Activated CD8-positive, alpha-beta memory T cell treated with anti-CD3 and anti-CD28 coated beads, Interleukin-2, amount 10 ng/mL, durations not matched to agents 7 days and 5 days (primary cell): ENCODE measurements at regions not wholly inside any gene's neighbourhood (a gene's known extent, or its start where the extent isn't known, plus 50 kb on each side); places are given as distances from the start of the nearest gene placed in this dataset.
"Not testable (repeated sequence)": the region's sequence is repeated elsewhere in the genome, so short reads cannot be mapped to it uniquely, and the experiment has no call there.

ENCODE experiments used
- ATAC-seq: fragments of 150-1000 bp; cut with Tn5 transposase; one replicate; pipeline ENCODE4 v1.10.0; 2021; ENCODE audit warnings: moderate library complexity
- CTCF ChIA-PET: fragments of 350-600 bp; sonication (Branson Sonifier 250); formaldehyde crosslinking; loops from one replicate; lab custom pipeline; 2021; ENCODE audit warnings: antibody characterized with exemption; lab: Charles Lee
- DNase-seq: peaks from one replicate; pipeline ENCODE4 v3.0.0-alpha.2; 2020
- H3K27ac Mint-ChIP-seq: one replicate; pipeline ENCODE4 v1.8.0; 2021; ENCODE audit warnings: mild to moderate bottlenecking, mixed read lengths
- H3K27me3 Mint-ChIP-seq: one replicate; pipeline ENCODE4 v1.8.0; 2021; ENCODE audit warnings: mixed read lengths
- H3K36me3 Mint-ChIP-seq: one replicate; pipeline ENCODE4 v1.8.0; 2021; ENCODE audit warnings: mild to moderate bottlenecking, mixed read lengths
- H3K4me1 Mint-ChIP-seq: one replicate; pipeline ENCODE4 v1.8.0; 2021; ENCODE audit warnings: mixed read lengths
- H3K4me3 Mint-ChIP-seq: one replicate; pipeline ENCODE4 v1.8.0; 2021; ENCODE audit warnings: mild to moderate bottlenecking, moderate library complexity, mixed read lengths
- H3K9me3 Mint-ChIP-seq: one replicate; pipeline ENCODE4 v1.8.0; 2022; ENCODE audit warnings: low read depth, mixed read lengths

- H3K4me3 Mint-ChIP-seq = not testable (repeated sequence)
- CTCF ChIA-PET = interaction anchor here (0.8 to 1.3 kb wide), 2 partner anchors 18 to 73 kb away, joined by 3 read pairs; no protein-coding TSS in a partner anchor
Observed at GRCh38 chr10:77718312-77718711, 80.7 kb upstream of the KCNMA1 start.

GRCh38 chr10:77717336-77717735 lies 79.7 kb upstream of the KCNMA1 start:
- no peak for ATAC-seq

More at GRCh38 chr10:77718312-77718711, 80.7 kb upstream of the KCNMA1 start:
- not testable (repeated sequence) for DNase-seq, H3K27ac Mint-ChIP-seq, ATAC-seq, H3K36me3 Mint-ChIP-seq, H3K9me3 Mint-ChIP-seq, H3K4me1 Mint-ChIP-seq
- peaks cover 32% of the 10 kb centered on the region for H3K27me3 Mint-ChIP-seq

GRCh38 chr10:77716458-77717317 lies 79.1 kb upstream of the KCNMA1 start:
- Mint-ChIP-seq H3K27me3 (peaks cover 40% of the 10 kb centered on the region), H3K36me3 (no peaks in the 10 kb centered on the region), H3K4me3 (no peak overlapping the region), H3K4me1 (peaks cover 2% of the 10 kb centered on the region), H3K9me3 (no peaks in the 10 kb centered on the region), H3K27ac (no peak overlapping the region)
- no peak for ATAC-seq
- CTCF ChIA-PET = interaction anchor here (0.8 to 5.0 kb wide), 4 partner anchors 8 to 121 kb away, joined by 3 to 31 read pairs (median 3); no protein-coding TSS in a partner anchor
- no peak for DNase-seq

More at GRCh38 chr10:77717336-77717735, 79.7 kb upstream of the KCNMA1 start:
- H3K9me3 Mint-ChIP-seq = no peaks in the 10 kb centered on the region
- no peak for DNase-seq
- H3K4me1 Mint-ChIP-seq = peaks cover 2% of the 10 kb centered on the region
- CTCF ChIA-PET = interaction anchor here (0.8 to 5.0 kb wide), 3 partner anchors 9 to 120 kb away, joined by 3 to 31 read pairs (median 3); no protein-coding TSS in a partner anchor
- no peak overlapping the region for H3K4me3 Mint-ChIP-seq
- peaks cover 35% of the 10 kb centered on the region for H3K27me3 Mint-ChIP-seq
- H3K27ac Mint-ChIP-seq = no peak overlapping the region
- H3K36me3 Mint-ChIP-seq = no peaks in the 10 kb centered on the region

- Mint-ChIP-seq H3K9me3 (no peaks in the 10 kb centered on the region), H3K4me3 (no peak overlapping the region), H3K4me1 (peaks cover 10% of the 10 kb centered on the region), H3K36me3 (no peaks in the 10 kb centered on the region), H3K27ac (no peak overlapping the region), H3K27me3 (peaks cover 44% of the 10 kb centered on the region)
- ATAC-seq (no peak), DNase-seq (no peak)
- CTCF ChIA-PET = interaction anchor here (5.0 kb wide), 1 partner anchor 122 kb away, joined by 31 read pairs; no protein-coding TSS in a partner anchor
Observed at GRCh38 chr10:77715536-77715935, 77.9 kb upstream of the KCNMA1 start.

GRCh38 chr10:77715088-77715487 lies 77.5 kb upstream of the KCNMA1 start:
- Mint-ChIP-seq H3K36me3 (no peaks in the 10 kb centered on the region), H3K4me3 (no peak overlapping the region), H3K9me3 (no peaks in the 10 kb centered on the region), H3K4me1 (peaks cover 15% of the 10 kb centered on the region), H3K27ac (no peak overlapping the region), H3K27me3 (peaks cover 46% of the 10 kb centered on the region)
- CTCF ChIA-PET = interaction anchor here (1.4 to 5.0 kb wide), 2 partner anchors 122 to 132 kb away, joined by 3 to 31 read pairs; no protein-coding TSS in a partner anchor
- DNase-seq (no peak), ATAC-seq (no peak)

GRCh38 chr10:77713521-77714280 lies 76.1 kb upstream of the KCNMA1 start:
- no peak overlapping the region for H3K4me3 Mint-ChIP-seq
- H3K36me3 Mint-ChIP-seq = no peaks in the 10 kb centered on the region
- no peaks in the 10 kb centered on the region for H3K9me3 Mint-ChIP-seq
- H3K4me1 Mint-ChIP-seq = peaks cover 19% of the 10 kb centered on the region
- H3K27ac Mint-ChIP-seq = no peak overlapping the region
- ATAC-seq (no peak), DNase-seq (no peak)
- peaks cover 41% of the 10 kb centered on the region for H3K27me3 Mint-ChIP-seq
- CTCF ChIA-PET = interaction anchor here (1.0 to 5.0 kb wide), 4 partner anchors 124 to 549 kb away, joined by 3 to 31 read pairs (median 4); no protein-coding TSS in a partner anchor

- H3K4me3 Mint-ChIP-seq = no peak overlapping the region
- peaks cover 19% of the 10 kb centered on the region for H3K4me1 Mint-ChIP-seq
- ATAC-seq = no peak
- CTCF ChIA-PET = interaction anchor here (0.7 to 3.1 kb wide), 25 partner anchors 8 to 548 kb away, joined by 3 to 33 read pairs (median 4); no protein-coding TSS in a partner anchor
- peaks cover 41% of the 10 kb centered on the region for H3K27me3 Mint-ChIP-seq
- H3K36me3 Mint-ChIP-seq = no peaks in the 10 kb centered on the region
- H3K27ac Mint-ChIP-seq = no peak overlapping the region
- H3K9me3 Mint-ChIP-seq = no peaks in the 10 kb centered on the region
- DNase-seq = no peak
Observed at GRCh38 chr10:77712207-77712606, 74.6 kb upstream of the KCNMA1 start.

GRCh38 chr10:77711683-77712049 lies 74.1 kb upstream of the KCNMA1 start:
- peaks cover 19% of the 10 kb centered on the region for H3K4me1 Mint-ChIP-seq
- no peak overlapping the region for H3K4me3 Mint-ChIP-seq
- H3K27me3 Mint-ChIP-seq = peaks cover 43% of the 10 kb centered on the region

GRCh38 chr10:77710759-77711682 lies 73.4 kb upstream of the KCNMA1 start:
- Mint-ChIP-seq H3K4me3 (peak overlapping the region; percentile 39), H3K36me3 (no peaks in the 10 kb centered on the region)

More at GRCh38 chr10:77711683-77712049, 74.1 kb upstream of the KCNMA1 start:
- no peak overlapping the region for H3K27ac Mint-ChIP-seq
- no peak for DNase-seq
- ATAC-seq = peak; percentile 21
- no peaks in the 10 kb centered on the region for H3K9me3 Mint-ChIP-seq
- no peaks in the 10 kb centered on the region for H3K36me3 Mint-ChIP-seq
- CTCF ChIA-PET = interaction anchor here (0.7 to 3.1 kb wide), 30 partner anchors 9 to 547 kb away, joined by 3 to 33 read pairs (median 4); no protein-coding TSS in a partner anchor

GRCh38 chr10:77710081-77710551 lies 72.5 kb upstream of the KCNMA1 start:
- peak; percentile 58 for DNase-seq
- no peaks in the 10 kb centered on the region for H3K9me3 Mint-ChIP-seq
- no peaks in the 10 kb centered on the region for H3K36me3 Mint-ChIP-seq
- H3K4me3 Mint-ChIP-seq = no peak overlapping the region
- peaks cover 19% of the 10 kb centered on the region for H3K4me1 Mint-ChIP-seq
- ATAC-seq = peak; percentile 31
- peaks cover 37% of the 10 kb centered on the region for H3K27me3 Mint-ChIP-seq
- CTCF ChIA-PET = interaction anchor here (1.9 to 3.1 kb wide), 4 partner anchors 9 to 544 kb away, joined by 8 to 33 read pairs (median 12); no protein-coding TSS in a partner anchor
- no peak overlapping the region for H3K27ac Mint-ChIP-seq

More at GRCh38 chr10:77710759-77711682, 73.4 kb upstream of the KCNMA1 start:
- H3K4me1 Mint-ChIP-seq = peaks cover 19% of the 10 kb centered on the region
- ATAC-seq (peak; percentile 94), DNase-seq (peak; percentile 74)
- H3K27ac Mint-ChIP-seq = no peak overlapping the region
- no peaks in the 10 kb centered on the region for H3K9me3 Mint-ChIP-seq
- CTCF ChIA-PET = interaction anchor here (0.7 to 3.1 kb wide), 32 partner anchors 9 to 552 kb away, joined by 3 to 33 read pairs (median 4); no protein-coding TSS in a partner anchor
- peaks cover 43% of the 10 kb centered on the region for H3K27me3 Mint-ChIP-seq

GRCh38 chr10:77707570-77707969 lies 70.0 kb upstream of the KCNMA1 start:
- Mint-ChIP-seq H3K36me3 (no peaks in the 10 kb centered on the region), H3K27me3 (peaks cover 32% of the 10 kb centered on the region), H3K4me1 (peaks cover 19% of the 10 kb centered on the region), H3K4me3 (no peak overlapping the region), H3K9me3 (no peaks in the 10 kb centered on the region), H3K27ac (no peak overlapping the region)
- DNase-seq (no peak), ATAC-seq (no peak)
- CTCF ChIA-PET = no interaction called here

- H3K4me3 Mint-ChIP-seq = no peak overlapping the region
- H3K27ac Mint-ChIP-seq = no peak overlapping the region
- CTCF ChIA-PET = interaction anchor here (1.9 kb wide), 1 partner anchor 9 kb away, joined by 13 read pairs; no protein-coding TSS in a partner anchor
- H3K9me3 Mint-ChIP-seq = no peaks in the 10 kb centered on the region
- ATAC-seq (no peak), DNase-seq (no peak)
- H3K4me1 Mint-ChIP-seq = peaks cover 4% of the 10 kb centered on the region
- no peaks in the 10 kb centered on the region for H3K36me3 Mint-ChIP-seq
- H3K27me3 Mint-ChIP-seq = peaks cover 20% of the 10 kb centered on the region
Observed at GRCh38 chr10:77702166-77702565, 64.6 kb upstream of the KCNMA1 start.
